OCI-LY3 (cell line): ENCODE measurements at regions not wholly inside any gene's neighbourhood (a gene's known extent, or its start where the extent isn't known, plus 50 kb on each side); places are given as distances from the start of the nearest gene placed in this dataset.

Experiments used
- H2AFZ ChIP-seq: fragments of 200-600, 300-600 bp; shearing (Covaris generic); 2 replicates; pipeline ENCODE4 v1.6.0; 2014; ENCODE audit warnings: antibody characterized with exemption, low read depth, low read length
- H3K27ac ChIP-seq: fragments of 200-600, 300-600 bp; sonication (generic); 2 replicates; pipeline ENCODE4 v1.5.1; 2014; ENCODE audit warnings: mild to moderate bottlenecking, low read length, moderate library complexity, mixed read lengths
- H3K27me3 ChIP-seq: fragments of 200-600, 300-600 bp; sonication (generic); 2 replicates; pipeline ENCODE4 v1.6.1; 2014; ENCODE audit warnings: low read depth, low read length, mixed read lengths
- H3K36me3 ChIP-seq: fragments of 200-600, 300-600 bp; sonication (generic); replicated peaks from 2 replicates; pipeline ENCODE3; 2014; ENCODE audit warnings: low read depth, low read length, mixed read lengths
- H3K4me1 ChIP-seq: fragments of 300-600, 200-600 bp; sonication (generic); 2 replicates; pipeline ENCODE4 v1.6.1; 2014; ENCODE audit warnings: low read length, mixed read lengths
- H3K4me2 ChIP-seq: fragments of 200-600, 300-600 bp; sonication (generic); 2 replicates; pipeline ENCODE4 v1.6.1; 2014; ENCODE audit warnings: low read length, mixed read lengths
- H3K4me3 ChIP-seq: fragments of 300-600, 200-600 bp; sonication (generic); 2 replicates; pipeline ENCODE4 v1.5.1; 2014; ENCODE audit warnings: antibody characterized with exemption, mild to moderate bottlenecking, low read length, moderate library complexity
- H3K79me2 ChIP-seq: fragments of 300-600, 200-600 bp; shearing (Covaris generic); 2 replicates; pipeline ENCODE4 v1.6.1; 2014; ENCODE audit warnings: mild to moderate bottlenecking, low read length, mixed read lengths
- H3K9ac ChIP-seq: fragments of 300-600, 200-600 bp; shearing (Covaris generic); 2 replicates; pipeline ENCODE4 v1.6.0; 2014; ENCODE audit warnings: mild to moderate bottlenecking, low read length, moderate library complexity
- H3K9me3 ChIP-seq: fragments of 200-600, 300-600 bp; shearing (Covaris generic); 2 replicates; pipeline ENCODE4 v1.6.1; 2014; ENCODE audit warnings: low read length, mixed read lengths; ENCODE audit not compliant: insufficient read depth
- H4K20me1 ChIP-seq: fragments of 200-600, 300-600 bp; sonication (generic); 2 replicates; pipeline ENCODE4 v1.6.1; 2016; ENCODE audit warnings: low read length, mixed read lengths; ENCODE audit not compliant: insufficient read depth
- EZH2phosphoT487 ChIP-seq: fragments of 200-600 bp; shearing (Covaris generic); IDR thresholded peaks from 2 replicates; pipeline ENCODE4 v1.6.1; 2018; ENCODE audit warnings: antibody characterized with exemption, mixed run types, low read depth
- TF ChIP-seq, protein P1 (sequence below): fragments of 200-600, 300-600 bp; sonication (generic); IDR thresholded peaks from 2 replicates; pipeline ENCODE4 v1.5.1; 2014; ENCODE audit warnings: antibody characterized with exemption, low read length, low read depth

DNA sequence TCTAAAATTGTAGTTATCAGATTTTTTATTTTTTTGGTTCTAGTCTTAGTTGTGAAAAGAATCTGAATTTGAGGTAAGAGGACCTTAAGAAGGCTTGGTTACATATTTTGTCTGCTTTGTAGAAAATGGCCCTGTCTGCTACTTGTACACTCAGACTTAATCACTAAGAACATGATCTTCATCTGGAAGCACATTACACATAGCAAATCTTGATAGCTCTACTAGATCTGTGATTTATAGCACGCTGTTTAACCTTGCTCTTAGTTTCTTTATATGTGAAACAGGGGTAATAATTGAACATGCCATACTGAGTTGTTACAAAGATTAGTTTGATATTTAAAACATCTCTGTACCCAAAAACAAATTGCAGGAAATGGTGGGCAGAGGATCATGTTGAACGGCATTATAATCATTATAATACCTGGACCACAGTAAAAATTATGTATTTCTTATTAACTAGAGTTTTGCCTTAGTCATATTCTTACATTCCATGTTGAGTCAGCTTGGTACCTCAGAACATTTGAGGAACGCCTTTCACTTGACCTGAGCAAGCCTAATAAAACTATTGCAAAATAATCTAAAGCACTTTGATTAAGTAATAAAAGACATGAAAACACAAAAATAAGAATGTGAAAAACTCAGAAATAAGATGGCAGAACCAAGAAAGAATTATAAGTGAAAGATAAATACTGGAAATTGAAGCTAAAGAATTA is 738.0 kb upstream of the AADAT start:
- Histone ChIP-seq H3K36me3 (no peaks in the 10 kb centered on the region), H3K27me3 (no peaks in the 10 kb centered on the region)
- TF ChIP-seq, protein P1, sequence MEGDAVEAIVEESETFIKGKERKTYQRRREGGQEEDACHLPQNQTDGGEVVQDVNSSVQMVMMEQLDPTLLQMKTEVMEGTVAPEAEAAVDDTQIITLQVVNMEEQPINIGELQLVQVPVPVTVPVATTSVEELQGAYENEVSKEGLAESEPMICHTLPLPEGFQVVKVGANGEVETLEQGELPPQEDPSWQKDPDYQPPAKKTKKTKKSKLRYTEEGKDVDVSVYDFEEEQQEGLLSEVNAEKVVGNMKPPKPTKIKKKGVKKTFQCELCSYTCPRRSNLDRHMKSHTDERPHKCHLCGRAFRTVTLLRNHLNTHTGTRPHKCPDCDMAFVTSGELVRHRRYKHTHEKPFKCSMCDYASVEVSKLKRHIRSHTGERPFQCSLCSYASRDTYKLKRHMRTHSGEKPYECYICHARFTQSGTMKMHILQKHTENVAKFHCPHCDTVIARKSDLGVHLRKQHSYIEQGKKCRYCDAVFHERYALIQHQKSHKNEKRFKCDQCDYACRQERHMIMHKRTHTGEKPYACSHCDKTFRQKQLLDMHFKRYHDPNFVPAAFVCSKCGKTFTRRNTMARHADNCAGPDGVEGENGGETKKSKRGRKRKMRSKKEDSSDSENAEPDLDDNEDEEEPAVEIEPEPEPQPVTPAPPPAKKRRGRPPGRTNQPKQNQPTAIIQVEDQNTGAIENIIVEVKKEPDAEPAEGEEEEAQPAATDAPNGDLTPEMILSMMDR, result no peak
- no peak for TF ChIP-seq EZH2phosphoT487

DNA sequence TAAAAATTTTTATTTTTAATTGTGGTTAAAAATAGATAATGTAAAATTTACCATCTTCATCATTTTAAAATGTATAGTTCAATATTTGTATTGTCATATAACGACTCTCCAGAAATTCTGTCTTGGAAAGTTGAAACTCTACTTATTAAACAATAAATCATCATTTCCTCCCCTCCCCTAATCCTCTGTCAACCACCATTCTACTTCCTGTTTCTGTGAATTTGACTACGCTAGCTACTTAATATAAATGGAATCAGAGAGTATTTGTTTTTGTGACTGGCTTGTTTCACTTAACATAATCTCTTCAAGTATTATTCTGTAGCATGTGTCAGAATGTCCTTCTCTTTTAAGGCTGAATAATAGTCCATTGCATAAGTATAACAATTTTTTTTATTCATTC is 729.0 kb upstream of the AADAT start:
- TF ChIP-seq, protein P1, result no peak
- no peak for TF ChIP-seq EZH2phosphoT487

More for the DNA sequence above, 738.0 kb upstream of the AADAT start:
- Histone ChIP-seq H4K20me1 (no peaks in the 10 kb centered on the region), H3K27ac (no peak overlapping the region), H3K9me3 (no peaks in the 10 kb centered on the region), H3K4me2 (no peak overlapping the region), H3K4me1 (no peaks in the 10 kb centered on the region), H3K9ac (no peak overlapping the region), H3K79me2 (no peaks in the 10 kb centered on the region), H3K4me3 (no peak overlapping the region), H2AFZ (no peak overlapping the region)

GRCh38 chr4:170805352-170805751 is 715.6 kb upstream of the AADAT start:
- TF ChIP-seq EZH2phosphoT487, result no peak
- TF ChIP-seq, protein P1, result no peak
- no peak overlapping the region for H3K9ac ChIP-seq
- H3K27me3 ChIP-seq, result no peaks in the 10 kb centered on the region
- H3K9me3 ChIP-seq, result no peaks in the 10 kb centered on the region
- H3K79me2 ChIP-seq, result no peaks in the 10 kb centered on the region
- H4K20me1 ChIP-seq, result no peaks in the 10 kb centered on the region
- H3K4me3 ChIP-seq, result no peak overlapping the region
- no peaks in the 10 kb centered on the region for H3K36me3 ChIP-seq
- no peak overlapping the region for H3K4me2 ChIP-seq
- H3K4me1 ChIP-seq, result no peaks in the 10 kb centered on the region
- H3K27ac ChIP-seq, result no peak overlapping the region
- H2AFZ ChIP-seq, result no peak overlapping the region

More for the DNA sequence above, 729.0 kb upstream of the AADAT start:
- Histone ChIP-seq H3K79me2 (no peaks in the 10 kb centered on the region), H3K27ac (no peak overlapping the region), H4K20me1 (no peaks in the 10 kb centered on the region), H3K9me3 (peaks cover 15% of the 10 kb centered on the region; the same call in 1 of the 2 replicates), H3K4me2 (no peak overlapping the region), H3K36me3 (no peaks in the 10 kb centered on the region), H2AFZ (no peak overlapping the region), H3K9ac (no peak overlapping the region), H3K4me3 (no peak overlapping the region), H3K27me3 (no peaks in the 10 kb centered on the region), H3K4me1 (no peaks in the 10 kb centered on the region)

DNA sequence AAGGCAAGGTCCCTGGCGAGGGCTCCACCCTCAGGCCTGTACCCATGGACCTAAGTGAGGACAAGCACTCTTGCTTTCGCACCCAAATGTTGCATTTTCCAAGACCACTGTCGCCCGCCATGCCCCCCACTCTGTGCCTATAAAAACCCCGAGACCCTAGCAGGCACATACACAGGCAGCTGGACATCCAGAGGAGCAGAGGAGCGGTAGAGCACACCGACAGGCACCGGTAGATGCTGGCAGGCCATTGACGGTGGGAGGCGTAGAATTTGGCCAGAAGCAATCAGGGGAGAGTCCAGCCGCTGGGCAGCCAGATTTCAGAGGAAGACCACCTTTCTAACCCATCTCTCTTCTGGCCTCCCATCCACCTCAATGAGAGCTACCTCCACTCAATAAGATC is 715.2 kb upstream of the AADAT start:
- Histone ChIP-seq H3K4me3 (no peak overlapping the region), H3K79me2 (no peaks in the 10 kb centered on the region), H4K20me1 (no peaks in the 10 kb centered on the region), H3K4me2 (no peak overlapping the region), H2AFZ (no peak overlapping the region), H3K27me3 (no peaks in the 10 kb centered on the region), H3K9ac (no peak overlapping the region), H3K4me1 (no peaks in the 10 kb centered on the region), H3K36me3 (no peaks in the 10 kb centered on the region), H3K9me3 (no peaks in the 10 kb centered on the region), H3K27ac (no peak overlapping the region)
- TF ChIP-seq EZH2phosphoT487, result no peak
- TF ChIP-seq, protein P1, result no peak
